NCI-H2227 (cell line): ENCODE measurements at regions not wholly inside any gene's neighbourhood (a gene's known extent, or its start where the extent isn't known, plus 50 kb on each side); places are given as distances from the start of the nearest gene placed in this dataset.

Experiments used
- DNase-seq: peaks from one replicate; lab custom pipeline; 2025; ENCODE audit not compliant: unreplicated experiment; lab: John Stamatoyannopoulos, UW

DNA sequence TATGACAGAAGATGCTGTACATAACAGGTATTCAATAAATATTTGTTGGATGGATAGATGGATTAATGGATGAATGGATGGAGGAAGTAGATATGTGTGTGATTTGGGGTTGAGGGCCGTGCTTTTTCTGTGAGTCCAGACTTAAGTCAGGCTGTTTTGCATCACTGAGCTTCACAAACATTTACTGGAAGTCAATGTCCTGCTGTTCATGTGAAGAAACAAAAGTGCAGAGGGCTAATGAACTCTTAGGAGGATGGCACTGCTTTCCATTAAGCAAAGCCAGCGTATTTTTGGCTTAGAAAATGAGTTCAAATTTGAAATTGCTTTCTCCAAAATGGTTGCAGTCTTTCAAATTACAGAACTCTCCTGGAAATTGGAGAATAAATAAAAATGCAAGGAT, 260.6 kb upstream of the SASH1 start:
- no peak for DNase-seq

DNA sequence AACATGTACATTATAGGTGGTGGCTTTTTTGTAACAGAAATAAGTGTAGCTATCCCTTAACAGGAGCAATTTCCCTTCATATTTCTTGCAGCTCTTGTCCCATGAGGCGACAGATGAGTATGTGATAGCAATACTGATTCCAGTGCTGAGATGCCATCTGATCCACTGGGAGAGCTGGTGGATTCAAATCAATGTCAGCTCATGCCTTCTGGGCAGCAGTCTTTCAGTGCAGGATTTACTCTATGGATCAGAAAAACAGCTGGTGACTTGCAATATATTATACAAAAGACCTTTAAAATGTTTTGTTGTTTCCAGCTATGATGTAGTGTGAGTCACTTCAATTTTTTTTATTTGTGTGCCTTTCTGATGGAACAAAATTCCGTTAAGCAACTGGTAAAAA, 259.9 kb upstream of the SASH1 start:
- no peak for DNase-seq

DNA sequence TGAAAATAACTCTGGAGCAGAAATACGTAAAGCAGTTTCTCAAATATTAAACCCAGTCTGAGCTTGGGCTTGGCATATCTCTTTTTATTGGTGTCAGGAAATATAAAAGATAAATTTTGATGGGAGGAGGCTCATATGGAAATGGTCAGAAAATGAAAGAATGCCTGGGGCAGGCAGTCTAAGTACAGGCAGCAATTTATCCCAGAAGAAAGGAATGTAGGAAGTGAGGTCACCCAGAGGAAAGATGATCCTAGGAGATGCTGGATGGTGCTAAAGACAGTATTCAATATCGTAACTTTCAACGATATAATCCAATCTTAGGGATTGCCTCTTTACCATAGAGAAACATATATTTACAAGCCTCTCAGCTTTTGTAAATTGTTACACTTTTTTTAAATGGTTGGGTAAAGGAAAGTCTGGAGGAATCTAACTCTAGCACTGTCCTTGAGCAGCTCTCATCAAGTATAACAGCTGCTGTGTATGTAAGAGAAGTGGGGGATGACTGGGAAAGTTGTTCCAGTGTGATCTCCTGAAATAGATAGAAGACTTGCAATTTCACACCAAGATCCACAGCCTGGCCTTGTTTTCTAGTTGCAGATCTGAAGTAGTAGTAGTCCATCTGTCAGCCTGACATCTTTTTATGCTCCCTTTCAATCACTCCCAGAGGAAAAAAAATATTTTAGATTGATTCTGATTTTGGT, 256.9 kb upstream of the SASH1 start:
- no peak for DNase-seq

DNA sequence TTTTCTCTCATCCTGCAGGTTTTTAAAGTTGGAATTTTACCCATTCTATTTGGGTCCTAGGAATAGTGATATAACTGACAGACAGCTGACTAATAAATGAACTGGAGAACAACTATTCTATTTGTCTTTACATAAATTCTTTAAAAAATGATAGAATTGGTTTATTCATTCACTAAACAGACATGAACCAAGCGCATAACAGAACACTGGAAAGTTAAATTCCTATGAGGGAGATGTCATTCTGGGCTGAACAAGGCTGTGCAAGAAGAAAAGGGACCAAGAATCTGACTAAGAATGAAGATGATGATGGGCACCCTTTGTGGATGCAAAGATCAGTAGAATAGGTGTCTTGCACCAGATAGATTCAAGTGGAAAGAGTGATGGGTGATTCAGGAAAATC, 256.3 kb upstream of the SASH1 start:
- DNase-seq = no peak

DNA sequence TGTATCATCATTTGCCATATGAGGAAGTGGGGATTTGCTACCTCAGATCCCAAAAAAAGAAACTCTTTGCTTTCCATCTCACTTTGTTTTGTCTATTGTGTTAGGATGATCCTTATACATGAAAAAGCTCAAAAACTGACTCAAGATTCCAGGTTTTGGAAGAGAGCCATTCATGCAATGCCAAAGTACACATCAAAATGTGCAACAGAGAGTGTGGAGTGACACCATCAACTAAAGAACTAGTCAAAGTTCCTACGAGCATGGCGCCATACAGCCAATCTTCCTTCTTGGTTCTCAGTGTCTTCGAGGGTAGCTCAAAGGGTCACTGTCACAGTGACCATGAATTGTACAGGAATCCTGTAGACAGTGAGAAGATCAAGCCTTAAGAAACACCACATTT, 255.8 kb upstream of the SASH1 start:
- no peak for DNase-seq

DNA sequence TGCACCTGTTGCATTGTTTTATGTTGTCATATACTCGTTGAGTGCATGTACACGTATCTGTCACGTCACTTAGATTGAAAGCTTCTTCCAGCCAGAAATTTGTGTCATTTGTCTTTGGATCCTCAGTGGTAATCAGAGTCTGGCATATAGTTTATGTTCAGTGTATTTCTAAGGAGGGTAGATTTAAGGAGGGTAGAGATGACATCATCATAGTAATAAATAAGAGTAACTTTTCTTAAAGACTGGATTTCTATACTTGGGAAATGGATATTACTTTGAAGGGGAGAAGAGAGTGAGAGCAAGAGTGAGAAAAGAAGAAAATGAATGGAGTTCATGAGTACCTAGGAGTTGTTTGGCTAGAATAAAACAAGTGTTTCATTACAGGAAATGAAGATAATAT, 255.0 kb upstream of the SASH1 start:
- DNase-seq = no peak

DNA sequence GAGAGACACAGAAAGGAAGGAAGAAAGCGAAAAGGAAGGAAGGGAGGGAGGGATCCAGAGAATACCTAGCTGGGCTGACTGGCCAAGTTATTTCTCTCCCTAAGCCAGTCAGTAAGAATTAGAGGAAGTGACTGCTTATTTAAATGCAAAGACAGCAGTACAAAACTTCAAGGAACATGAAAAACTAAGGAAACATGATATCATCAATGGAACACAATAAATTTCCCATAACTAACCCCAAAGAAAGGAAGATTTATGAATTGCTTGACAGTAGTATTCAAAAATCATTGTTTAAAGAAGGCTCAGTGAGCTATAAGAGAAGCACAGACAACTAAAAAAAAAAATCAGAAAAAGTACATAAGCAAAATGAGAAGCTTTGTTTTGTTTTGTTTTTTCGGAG, 252.3 kb upstream of the SASH1 start:
- no peak for DNase-seq

DNA sequence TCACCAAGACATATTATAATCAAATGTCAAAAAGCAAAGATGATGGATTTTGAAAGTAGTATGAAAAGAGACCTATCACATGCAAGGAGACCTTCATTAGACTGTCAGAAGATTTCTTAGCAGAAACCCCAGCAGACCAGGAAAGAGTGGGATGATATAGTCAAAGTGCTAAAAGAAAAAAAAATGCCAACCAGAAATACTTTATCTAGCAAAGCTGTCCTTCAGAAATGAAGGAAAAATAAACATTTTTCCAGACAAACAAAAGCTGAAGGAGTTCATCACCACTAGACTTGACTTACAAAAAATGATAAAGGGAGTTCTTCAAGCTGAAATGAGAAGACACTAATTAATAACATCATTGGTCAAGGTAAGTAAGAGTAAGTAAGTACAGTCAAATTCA, 251.2 kb upstream of the SASH1 start:
- DNase-seq = no peak

DNA sequence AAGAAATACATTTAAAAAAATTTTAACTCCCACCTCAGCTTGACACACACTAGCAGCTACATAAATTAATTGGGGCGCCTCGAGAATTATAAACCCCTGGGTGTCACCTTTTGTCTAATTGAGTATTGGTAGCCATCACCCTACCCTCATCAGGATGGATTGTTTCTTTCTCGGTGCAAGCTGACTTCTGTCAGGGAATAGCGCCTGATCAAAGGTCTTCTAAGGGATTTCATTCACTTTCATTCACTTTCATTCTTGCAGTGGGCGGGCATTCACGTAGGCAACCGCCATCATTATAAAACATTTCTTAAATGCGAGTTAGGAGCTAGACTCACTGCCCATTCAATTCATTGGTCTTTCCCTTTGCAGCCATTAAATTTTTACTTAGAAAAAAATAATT, 239.2 kb upstream of the SASH1 start:
- no peak for DNase-seq

DNA sequence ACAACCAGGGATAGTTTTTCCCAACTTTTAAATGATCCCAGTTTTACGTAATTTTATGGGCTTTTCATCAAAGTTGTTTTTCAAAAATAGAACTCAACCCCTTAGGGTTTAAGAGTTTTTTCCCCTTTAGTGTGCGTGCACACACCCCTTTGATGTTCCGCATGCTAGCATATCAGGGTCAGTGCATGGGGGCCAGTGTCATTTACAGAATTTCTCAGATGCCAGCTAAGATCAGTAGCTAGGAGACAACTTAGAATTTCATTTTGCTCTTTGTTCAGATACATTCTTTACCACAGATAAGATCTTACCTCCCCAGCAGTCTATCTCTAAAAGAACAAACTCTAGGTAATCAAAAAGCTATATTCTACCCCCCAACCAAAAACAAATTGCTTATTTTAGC, 238.5 kb upstream of the SASH1 start:
- no peak for DNase-seq

DNA sequence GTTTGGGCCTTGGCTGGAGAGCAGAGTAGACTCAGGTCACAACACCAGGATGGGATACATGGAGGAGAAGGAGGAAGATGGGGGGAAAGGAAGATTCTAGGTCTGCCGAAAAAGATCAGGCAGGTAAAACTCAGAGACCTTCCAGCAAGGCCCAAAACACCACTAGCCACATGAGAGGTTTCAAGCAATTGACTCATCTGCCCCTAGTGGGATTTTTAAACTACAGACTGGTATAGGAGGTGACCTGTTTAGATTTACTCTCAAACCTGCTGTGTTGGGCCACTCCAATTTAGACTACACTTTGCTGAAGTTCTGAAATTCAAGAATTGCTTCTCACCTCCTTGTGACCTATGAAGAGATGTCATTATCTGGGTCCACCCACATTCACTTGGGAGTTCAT, 236.9 kb upstream of the SASH1 start:
- no peak for DNase-seq

DNA sequence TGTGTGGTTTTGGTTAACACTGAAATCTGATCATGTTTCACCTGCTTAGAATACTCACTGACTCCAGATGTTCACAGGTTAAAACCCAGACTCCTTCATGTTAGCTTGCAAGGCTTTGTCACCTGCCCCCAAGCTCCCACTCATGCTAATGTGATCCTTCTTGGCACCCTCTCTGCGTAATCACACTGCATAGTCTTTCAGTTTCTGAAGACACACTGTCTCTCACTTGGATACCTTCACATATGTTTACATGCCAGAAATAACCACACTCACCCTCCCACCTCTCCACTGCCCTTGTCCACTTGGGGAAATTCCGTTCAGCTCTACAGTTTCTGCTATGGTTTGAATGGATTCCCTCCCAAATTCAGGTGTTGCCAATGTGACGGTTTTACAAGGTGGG, 234.7 kb upstream of the SASH1 start:
- no peak for DNase-seq

DNA sequence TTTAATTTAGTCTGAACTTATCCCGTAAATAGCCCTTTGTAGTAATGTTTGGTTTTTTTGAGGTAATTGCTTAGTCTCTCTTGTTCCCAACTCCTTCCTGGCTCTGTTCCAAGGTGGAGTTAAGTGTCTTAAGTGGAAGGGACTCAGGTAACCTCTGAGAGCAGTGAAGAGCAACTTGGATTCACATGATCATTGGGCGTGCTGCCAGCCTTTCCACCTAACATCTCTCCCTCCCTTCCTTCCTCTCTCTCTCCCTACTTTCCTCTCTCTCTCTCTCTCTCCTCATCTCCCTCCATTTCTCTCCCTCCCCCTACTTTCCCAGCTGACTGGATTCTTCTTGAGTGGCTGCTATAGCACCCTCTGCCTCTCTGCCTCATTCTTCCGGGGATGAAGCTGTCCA, 232.9 kb upstream of the SASH1 start:
- peak; percentile 77 for DNase-seq

DNA sequence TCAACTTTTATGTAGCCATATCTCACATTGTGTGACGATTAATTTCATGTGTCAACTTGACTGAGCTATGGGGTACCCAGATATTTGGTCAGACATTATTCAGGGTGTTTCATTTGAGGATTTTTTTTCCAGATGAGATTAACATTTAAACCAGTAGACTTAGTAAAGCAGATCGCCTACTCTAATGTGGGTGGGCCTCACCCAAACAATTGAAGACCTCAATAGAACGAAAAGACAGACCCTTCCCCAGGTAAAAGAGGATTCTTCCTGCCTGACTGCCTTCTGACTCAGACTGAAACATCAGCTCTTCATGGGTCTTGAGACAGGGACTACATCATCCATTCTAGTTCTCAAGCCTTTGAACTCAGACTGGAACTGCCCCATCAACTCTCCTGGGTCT, 231.7 kb upstream of the SASH1 start:
- DNase-seq = no peak

DNA sequence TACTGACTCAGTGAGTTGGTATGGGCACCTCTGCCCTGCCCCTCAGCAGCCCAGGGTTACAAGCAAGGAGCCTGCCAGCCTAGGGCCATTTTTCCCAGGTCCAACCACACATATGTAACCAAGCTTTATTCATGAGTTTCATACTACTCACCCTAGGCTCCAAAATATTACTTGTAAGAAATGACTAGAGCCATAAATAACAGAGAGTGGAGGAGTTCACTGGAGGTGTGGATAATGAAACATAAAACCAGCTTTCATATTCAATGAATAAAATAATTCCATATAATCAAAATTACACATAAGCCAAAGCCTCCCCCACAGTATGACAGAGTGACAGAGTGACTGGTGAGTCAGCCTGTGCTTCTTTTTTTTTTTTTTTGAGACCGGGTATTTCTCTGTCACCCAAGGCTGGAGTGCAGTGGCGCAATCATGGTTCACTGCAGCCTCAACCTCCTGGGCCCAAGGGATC, 229.8 kb upstream of the SASH1 start:
- DNase-seq = no peak

DNA sequence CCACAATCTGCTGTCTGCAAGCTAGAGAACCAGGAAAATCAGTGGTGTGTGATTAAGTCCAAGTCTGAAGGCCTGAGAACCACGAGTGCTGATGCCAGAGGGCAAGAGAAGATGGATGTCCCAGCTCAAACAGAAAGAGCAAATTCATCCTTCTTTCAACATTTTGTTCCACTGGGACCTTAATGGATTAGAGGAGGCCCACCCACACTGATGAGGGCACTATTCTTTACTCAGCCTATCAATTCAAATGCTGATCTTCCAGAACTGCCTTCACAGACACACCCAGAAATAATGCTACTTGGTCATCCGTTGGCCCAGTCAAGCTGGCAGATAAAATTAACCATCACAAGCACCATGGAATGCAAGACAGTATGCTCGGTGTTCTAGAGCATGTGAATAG, 226.6 kb upstream of the SASH1 start:
- no peak for DNase-seq

DNA sequence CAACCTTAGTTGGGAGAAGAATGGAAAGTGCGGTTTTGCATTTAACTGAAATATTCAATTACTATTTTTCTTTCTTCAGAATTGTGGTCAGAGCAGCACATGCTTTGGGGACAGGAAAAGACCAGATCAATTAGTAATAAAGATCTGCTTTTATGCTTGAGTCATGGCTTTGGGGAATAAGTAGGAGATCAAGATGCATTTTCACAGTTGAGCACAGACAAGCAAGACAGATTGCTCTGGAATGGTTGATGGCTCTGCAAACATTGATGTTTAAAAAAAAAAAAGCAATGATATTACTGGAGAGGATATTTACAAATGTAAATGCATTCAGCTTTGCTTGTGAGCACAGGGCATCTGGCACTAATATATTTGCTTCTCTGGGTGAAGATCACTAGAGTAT, 224.4 kb upstream of the SASH1 start:
- DNase-seq = no peak

DNA sequence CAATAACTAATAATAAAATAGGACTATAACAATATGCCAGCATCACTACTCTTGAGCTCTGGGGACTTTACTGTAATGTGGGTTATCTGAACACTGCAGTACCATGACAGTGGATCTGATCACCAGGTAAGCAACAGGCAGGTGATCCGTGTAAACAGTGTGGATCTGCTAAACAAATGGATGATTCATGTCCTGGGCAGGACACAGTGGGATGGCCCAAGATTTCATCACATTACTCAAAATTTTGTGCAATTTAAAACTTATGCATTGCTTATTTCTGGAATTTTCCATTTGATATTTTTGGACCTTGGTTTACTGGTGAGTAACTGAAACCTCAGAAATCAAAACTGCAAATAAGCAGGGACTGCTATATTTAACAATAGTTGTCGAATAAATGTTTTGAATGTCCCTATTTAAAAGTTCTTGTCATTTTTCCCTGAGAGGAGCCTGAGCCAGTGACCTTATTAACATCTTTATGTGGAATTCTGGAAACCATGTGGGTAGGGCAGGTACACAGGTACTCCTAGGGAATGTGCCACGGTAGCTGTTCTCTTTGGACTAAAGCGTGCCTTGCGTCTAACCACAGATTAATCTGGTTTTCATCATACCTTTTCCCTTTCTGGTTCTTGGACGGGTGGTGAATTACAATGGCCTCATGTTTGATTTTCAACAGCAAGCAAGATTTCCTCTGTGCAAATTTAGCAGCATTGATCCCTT, 214.5 kb upstream of the SASH1 start:
- no peak for DNase-seq

DNA sequence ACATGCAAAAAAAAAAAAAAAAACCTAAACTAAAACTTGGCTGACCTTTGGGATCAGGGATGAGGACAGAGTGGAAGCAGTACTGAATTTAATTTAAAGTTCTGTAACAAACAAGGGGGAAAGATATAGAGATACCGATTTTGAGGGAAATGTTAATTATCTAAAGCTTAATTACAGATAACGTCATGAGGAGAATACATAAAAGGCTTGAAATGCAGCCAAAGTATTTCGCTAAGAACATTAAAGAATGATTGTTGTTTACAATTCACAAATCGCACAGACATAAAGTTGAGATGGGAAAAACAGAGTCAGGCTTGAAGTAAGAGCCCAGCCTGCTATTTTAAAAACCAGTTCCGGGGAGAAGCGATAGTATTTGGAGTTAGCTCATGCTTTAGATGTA, 208.0 kb upstream of the SASH1 start:
- no peak for DNase-seq

DNA sequence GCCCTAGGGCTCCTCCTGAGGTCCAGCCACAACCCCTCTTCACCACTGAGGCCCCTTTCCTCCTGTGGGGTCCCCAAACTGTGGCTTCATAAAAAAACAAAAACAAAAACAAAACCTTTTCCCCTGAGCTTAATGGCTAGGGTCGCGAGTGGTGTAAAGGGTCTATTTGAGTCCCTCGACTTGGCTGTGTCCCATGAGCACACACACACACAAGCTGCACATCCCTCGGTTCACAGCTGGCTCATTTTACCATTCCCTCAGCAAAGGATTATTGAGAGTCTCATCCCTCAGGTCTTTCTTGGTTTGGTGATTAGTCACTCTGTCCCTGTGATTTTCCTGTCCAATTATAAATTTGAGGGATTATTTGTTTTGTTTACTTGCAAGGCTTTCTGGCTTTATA, 206.1 kb upstream of the SASH1 start:
- DNase-seq = no peak

DNA sequence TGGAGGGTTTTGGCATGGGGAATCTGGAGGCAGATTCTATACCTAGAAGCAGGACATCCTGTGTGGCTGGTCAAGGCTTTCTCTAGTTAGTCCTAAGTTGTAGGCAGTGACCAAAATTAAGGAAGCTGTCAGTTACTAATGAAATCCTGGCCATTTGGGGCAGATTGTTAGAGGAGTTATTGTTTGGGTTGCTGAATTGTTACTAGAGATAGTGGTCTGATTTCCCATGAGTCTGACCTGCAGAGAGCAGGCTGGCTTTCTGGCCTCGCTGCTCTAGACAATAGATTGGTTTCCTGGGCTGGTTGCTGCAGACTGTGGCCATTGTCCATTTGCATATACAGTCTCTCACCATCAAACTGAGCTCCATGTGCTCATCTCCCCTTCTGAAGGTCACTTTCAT, 205.0 kb upstream of the SASH1 start:
- DNase-seq = no peak

DNA sequence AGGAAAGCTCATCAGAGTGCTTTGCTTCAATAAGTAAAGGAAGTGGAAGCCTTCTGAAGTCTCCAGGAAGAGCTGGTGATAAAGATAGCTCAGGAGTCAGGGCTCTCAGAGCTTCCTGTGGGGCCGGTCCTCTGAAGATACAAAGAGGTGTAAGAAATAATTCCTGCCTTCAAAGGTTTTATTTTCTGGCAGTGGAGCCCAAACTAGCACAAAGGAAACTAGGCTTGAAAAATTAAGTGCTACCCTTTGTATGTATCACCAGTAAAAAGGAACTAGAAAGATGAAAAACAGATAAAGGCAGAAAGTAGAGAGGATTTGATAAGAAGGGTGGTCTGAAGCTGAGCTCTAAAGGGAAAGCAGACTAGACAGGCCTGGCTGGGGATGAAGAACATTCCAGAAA, 204.1 kb upstream of the SASH1 start:
- no peak for DNase-seq
